Kidney epithelial cell (primary cell): ENCODE measurements at regions not wholly inside any gene's neighbourhood (a gene's known extent, or its start where the extent isn't known, plus 50 kb on each side); places are given as distances from the start of the nearest gene placed in this dataset.

Experiments used
- DNase-seq: peaks from one replicate; pipeline ENCODE4 v3.0.0-alpha.2; 2010; ENCODE audit warnings: low read depth
- H3K27me3 ChIP-seq: 2 replicates; pipeline ENCODE4 v1.6.0; 2011; ENCODE audit warnings: low read length; ENCODE audit not compliant: control insufficient read depth, insufficient read depth
- H3K36me3 ChIP-seq: 2 replicates; pipeline ENCODE4 v1.5.1; 2011; ENCODE audit warnings: low read length; ENCODE audit not compliant: control insufficient read depth, insufficient read depth
- H3K4me3 ChIP-seq: 2 replicates; pipeline ENCODE4 v1.5.1; 2011; ENCODE audit warnings: low read depth, mild to moderate bottlenecking, control low read depth, low read length
- CTCF ChIP-seq: IDR thresholded peaks from 2 replicates; pipeline ENCODE4 v1.5.1; 2011; ENCODE audit warnings: mild to moderate bottlenecking, moderate library complexity, low read length, control low read depth, inconsistent platforms; ENCODE audit not compliant: insufficient read depth, poor library complexity, severe bottlenecking

GRCh38 chr13:50584856-50585580 lies 258.5 kb downstream of the DLEU7 start:
- DNase-seq = no peak
- no peak overlapping the region for H3K4me3 ChIP-seq
- no peaks in the 10 kb centered on the region for H3K27me3 ChIP-seq
- TF ChIP-seq CTCF = no peak
- H3K36me3 ChIP-seq = no peaks in the 10 kb centered on the region

GRCh38 chr13:50585674-50586413 lies 257.6 kb downstream of the DLEU7 start:
- Histone ChIP-seq H3K36me3 (no peaks in the 10 kb centered on the region), H3K4me3 (no peak overlapping the region), H3K27me3 (no peaks in the 10 kb centered on the region)
- no peak for TF ChIP-seq CTCF
- DNase-seq = no peak

- Histone ChIP-seq H3K36me3 (no peaks in the 10 kb centered on the region), H3K4me3 (no peak overlapping the region), H3K27me3 (no peaks in the 10 kb centered on the region)
- no peak for TF ChIP-seq CTCF
- no peak for DNase-seq
Observed at GRCh38 chr13:50586414-50587083, 256.9 kb downstream of the DLEU7 start.

DNA sequence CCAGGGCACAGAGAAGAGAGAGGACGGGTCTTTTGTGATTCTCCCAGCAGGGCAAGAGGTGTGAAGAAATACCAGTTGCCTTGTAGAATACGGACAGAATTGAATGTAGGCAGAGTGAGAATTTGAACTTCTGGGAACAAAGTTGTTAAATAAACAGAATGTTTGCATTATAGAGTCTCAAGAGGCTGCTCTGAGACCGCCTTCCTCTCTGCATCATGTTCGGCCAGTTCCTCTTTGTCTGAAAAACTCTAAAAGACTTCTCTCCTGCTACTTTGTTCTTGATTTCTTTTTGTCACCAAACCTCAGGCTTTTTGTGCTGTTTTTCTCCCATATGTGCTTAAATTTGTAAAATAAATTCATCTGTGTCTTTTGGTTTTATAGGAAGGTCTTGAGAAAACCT lies 256.4 kb downstream of the DLEU7 start:
- no peak overlapping the region for H3K4me3 ChIP-seq
- H3K27me3 ChIP-seq = no peaks in the 10 kb centered on the region
- no peaks in the 10 kb centered on the region for H3K36me3 ChIP-seq
- no peak for TF ChIP-seq CTCF
- no peak for DNase-seq

DNA sequence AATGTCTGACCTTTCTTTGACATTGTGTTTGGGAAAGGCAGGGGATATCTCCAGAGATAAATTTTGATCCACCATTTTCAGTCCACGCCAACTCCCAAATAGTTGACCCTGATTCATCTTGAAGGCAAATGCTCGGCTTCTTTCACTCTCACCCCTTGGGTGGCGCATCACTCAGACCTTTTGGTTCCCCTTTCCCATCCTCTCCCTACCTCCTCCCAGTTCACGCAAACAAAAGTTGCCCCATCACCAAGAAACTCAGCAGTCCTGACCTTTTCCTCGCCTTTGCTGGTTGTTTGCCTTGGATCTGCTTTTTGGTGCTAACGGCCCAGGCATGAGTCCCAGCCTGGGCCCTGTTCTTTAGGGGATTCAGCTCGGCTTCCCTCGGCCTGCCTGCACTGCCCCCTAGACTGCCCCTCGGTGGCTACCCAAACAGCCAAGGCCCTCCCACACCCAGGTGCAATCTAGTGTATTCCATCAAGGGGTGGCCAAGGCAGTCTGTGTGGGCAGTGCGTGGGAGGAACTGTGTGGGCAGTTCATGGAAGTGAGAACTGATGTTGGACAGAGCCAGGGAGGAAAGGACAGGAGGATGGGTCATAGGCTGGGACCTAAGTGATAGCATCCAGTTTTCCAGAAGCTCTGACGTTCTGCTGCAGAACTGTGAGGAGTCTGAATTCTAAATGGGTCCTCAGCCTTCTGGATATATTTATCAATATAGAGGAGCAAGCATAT lies 255.7 kb downstream of the DLEU7 start:
- Histone ChIP-seq H3K4me3 (no peak overlapping the region), H3K36me3 (no peaks in the 10 kb centered on the region), H3K27me3 (no peaks in the 10 kb centered on the region)
- no peak for DNase-seq
- no peak for TF ChIP-seq CTCF
